Left renal cortex interstitium (tissue), 4 donors: ENCODE measurements at regions not wholly inside any gene's neighbourhood (a gene's known extent, or its start where the extent isn't known, plus 50 kb on each side); places are given as distances from the start of the nearest gene placed in this dataset.
"Not testable (repeated sequence)": the region's sequence is repeated elsewhere in the genome, so short reads cannot be mapped to it uniquely, and the experiment has no call there.

Experiments
- DNase-seq, 4 donors: peaks; one replicate each; pipeline ENCODE4 v3.0.0-alpha.2; 2013; ENCODE audit warnings: low read depth in 4 of 4, low spot score in 2 of 4, missing footprints in 1 of 4

GRCh38 chr9:78383130-78383529, 86.2 kb downstream of the PSAT1 start:
- no peak for DNase-seq

DNA sequence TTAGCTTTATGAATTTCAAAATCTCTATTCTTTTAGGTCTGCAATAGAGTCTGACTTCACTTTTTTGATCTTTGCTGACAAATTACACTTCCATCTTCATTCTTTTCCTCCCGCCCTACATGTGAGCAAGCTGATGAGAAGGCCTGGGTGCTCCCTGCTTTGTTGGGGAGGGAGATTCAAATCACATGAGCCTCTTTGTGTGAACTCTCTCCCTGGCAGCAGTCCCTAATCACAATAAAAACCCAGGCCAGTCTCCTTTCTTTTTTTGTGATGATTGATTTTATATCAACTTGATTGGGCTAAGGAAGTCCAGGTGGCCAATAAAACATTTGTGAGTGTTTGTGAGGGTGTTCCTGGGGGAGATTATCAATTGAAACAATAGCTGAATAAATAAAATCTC, 89.4 kb downstream of the PSAT1 start:
- DNase-seq: no peak

GRCh38 chr9:78386773-78387172, 89.8 kb downstream of the PSAT1 start:
- DNase-seq: no peak

DNA sequence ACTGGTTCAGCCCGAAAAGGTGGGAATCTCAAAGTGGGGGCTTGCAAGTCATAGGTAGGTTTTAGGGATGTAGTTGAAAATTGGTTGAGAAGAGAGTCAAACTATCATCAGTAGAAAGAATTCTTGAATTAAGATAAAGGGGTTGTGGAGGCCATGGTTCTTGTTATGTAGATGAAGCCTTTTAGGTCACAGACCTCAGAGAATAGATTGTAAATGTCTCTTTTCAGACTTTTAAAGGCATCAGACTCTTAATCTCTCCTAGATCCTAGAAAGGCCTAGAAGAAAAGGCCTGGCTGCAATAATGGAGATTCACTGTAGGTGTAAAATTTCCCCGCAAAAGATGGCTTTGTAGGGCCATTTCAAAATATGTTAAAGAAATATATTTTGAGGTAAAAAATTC, 96.4 kb downstream of the PSAT1 start:
- DNase-seq: no peak

DNA sequence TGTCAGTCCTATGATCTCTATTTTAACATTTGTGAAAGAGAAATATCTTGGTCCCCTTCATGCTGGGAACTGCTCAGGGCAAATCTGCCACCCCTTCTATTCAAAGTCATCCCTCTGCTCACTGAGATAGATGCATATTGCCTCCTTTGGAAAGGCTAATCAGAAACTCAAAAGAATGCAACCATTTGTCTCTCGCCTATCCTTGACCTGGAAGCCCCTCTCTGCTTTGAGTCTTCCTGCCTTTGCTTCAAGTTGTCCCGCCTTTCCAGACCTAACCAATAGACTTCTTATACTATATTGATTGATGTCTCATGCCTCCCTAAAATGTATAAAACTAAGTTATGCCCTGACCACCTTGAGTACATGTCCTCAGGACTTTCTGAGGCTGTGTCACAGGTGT, 97.0 kb downstream of the PSAT1 start:
- no peak for DNase-seq

- DNase-seq: no peak
Measured at GRCh38 chr9:78396087-78396486, 99.2 kb downstream of the PSAT1 start.

DNA sequence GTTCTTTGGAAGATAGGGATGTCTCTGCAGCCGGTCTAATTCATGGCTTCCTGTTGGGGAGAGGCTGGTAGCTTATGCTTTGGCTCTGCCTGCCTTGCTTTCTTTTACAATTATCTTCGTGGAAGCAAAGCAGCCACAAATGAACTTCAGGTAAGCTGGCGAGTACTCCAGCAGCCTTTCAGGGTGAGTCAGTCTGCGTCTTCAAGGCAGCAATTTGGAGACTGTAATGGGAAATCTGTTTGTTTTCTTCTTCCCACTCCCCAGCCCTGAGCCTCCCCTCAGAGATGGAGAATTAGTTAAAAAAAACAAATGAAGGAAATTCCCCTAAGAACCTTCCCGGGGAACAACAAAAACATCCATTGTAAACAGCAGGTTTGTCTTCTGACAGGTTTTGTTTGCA, 100.1 kb downstream of the PSAT1 start:
- no peak for DNase-seq

DNA sequence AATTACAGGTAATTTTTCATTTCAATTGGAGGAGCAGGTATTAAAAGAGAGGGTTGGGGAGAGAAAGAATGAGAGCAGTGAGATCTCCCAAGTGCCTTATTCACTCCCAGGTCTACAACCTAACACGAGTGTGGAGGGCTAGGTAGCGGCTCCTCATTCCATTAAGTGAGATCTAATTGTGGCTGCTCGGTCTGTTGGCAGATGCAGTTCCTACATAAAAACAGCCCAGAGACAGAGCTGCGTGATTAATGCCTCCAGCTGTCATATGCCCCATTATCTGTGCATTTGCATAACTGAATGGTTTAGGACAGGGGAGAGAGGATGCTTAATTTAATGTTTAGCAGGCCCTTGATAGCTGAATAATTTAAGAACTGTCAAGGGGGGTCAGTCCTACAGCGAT, 100.5 kb downstream of the PSAT1 start:
- DNase-seq: peak in 1 of 4 donors; percentile 2

GRCh38 chr9:78399153-78399552, 102.2 kb downstream of the PSAT1 start:
- no peak for DNase-seq

GRCh38 chr9:78400496-78400895, 103.6 kb downstream of the PSAT1 start:
- DNase-seq: no peak

DNA sequence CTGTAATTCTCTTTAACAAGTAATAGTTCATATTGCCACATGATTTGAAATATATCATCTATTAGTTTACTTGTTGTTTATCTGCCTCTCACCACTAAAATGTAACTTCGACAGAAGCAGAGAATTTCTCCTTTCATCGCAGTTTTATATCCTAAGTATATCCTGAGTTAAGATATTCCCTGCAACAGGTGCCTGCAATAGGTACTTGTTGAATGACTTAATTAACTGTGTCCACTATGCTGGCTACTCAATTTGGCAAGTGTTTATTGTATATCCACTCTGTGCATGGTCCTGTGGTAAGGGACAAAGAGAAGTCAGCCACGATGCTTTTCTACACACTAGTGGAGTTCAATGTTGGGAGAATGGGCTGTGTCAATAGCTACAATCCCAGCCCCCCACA, 108.5 kb downstream of the PSAT1 start:
- no peak for DNase-seq

- DNase-seq: no peak
Measured at GRCh38 chr9:78406146-78406545, 109.2 kb downstream of the PSAT1 start.

DNA sequence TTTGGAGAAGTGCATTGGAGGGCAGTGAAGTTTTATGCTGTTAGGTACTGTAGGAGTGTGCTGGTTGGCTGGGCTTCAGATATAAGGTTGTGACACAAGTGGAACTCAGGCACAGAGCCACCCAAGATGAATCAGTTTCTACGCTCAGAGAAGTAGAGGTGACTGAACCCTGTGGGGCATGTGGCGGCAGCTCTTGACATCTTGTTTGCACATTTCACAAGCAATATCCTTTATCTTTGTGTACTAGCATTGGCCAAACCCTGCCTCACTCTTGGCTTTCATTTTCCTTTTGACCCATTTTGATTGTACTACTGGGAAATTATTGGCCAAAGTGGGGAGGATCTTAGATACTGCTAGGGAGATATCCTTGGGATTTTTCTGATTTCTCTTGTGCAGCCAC, 110.0 kb downstream of the PSAT1 start:
- no peak for DNase-seq

- DNase-seq: no peak
Measured at GRCh38 chr9:78407636-78408312, 110.8 kb downstream of the PSAT1 start.

- DNase-seq: no peak
Measured at GRCh38 chr9:78408388-78408787, 111.5 kb downstream of the PSAT1 start.

DNA sequence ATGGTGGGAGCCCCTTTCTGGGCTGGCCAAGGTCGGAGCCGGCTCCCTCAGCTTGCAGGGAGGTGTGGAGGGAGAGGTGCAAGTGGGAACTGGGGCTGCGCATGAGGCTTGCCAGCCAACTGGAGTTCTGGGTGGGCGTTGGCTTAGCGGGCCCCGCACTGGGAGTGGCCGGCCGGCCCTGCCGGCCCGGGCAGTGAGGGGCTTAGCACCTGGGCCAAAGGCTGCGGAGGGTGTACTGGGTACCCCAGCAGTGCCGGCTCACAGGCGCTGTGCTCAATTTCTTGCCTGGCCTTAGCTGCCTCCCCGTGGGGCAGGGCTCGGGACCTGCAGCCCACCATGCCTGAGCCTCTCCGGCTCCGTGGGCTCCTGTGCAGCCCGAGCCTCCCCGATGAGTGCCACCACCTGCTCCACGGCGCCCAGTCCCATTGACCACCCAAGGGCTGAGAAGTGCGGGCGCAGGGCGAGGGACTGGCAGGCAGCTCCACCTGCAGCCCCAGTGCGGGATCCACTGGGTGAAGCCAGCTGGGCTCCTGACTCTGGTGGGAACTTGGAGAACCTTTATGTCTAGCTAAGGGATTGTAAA, 113.1 kb downstream of the PSAT1 start:
- not testable (repeated sequence) for DNase-seq

- no peak for DNase-seq
Measured at GRCh38 chr9:78422309-78422708, 125.4 kb downstream of the PSAT1 start.

GRCh38 chr9:78424299-78424698, 127.4 kb downstream of the PSAT1 start:
- DNase-seq: no peak

DNA sequence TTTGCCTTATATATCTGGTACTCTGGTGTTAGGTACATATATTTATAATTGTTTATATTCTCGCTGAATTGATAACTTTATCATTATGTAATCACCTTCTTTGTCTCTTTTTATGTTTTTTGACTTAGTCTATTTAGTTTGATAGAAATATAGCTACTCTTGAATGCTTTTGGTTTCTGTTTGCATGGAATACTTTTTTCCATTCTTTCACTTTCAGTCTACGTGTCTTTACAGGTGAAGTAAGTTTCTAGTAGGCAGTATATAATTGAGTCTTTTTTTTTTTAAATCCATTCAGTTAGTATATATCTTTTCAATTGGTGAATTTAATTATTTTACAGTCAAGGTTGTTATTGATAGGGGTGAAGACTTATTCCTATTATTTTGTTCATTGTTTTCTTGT, 131.7 kb downstream of the PSAT1 start:
- no peak for DNase-seq

DNA sequence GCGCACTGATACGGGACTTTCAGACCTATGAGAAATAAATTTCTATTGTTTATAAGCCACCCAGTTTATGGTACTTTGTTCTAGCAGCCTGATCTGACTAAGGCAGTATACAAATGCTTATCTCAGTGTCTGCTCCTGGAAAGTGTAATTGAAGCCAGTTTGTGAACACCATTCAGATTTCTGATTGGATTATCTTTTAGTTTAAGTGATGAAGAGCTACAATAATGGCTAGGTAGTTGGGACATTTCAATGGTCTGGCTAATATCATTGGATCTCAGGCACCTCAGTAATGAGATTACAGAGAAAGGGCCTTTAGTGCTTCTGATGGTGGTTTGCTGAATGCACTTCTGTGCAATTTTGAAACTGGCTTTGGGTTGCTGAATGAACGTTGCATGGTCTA, 133.5 kb downstream of the PSAT1 start:
- DNase-seq: no peak

DNA sequence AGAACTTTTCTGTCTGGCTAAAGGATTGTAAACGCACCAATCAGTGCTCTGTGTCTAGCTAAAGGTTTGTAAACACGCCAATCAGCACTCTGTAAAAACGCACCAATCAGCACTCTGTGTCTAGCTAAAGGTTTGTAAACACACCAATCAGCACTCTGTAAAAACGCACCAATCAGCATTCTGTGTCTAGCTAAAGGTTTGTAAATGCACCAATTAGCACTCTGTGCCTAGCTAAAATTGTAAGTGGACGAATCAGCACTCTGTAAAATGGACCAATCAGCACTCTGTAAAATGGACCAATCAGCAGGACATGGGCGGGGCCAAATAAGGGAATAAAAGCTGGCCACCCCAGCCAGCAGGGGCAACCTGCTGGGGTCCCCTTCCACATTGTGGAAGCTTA, 134.1 kb downstream of the PSAT1 start:
- not testable (repeated sequence) for DNase-seq

GRCh38 chr9:78436873-78437272, 139.9 kb downstream of the PSAT1 start:
- no peak for DNase-seq

GRCh38 chr9:78437296-78437695, 140.4 kb downstream of the PSAT1 start:
- DNase-seq: no peak
